ENCODE measurements at regions not wholly inside any gene's neighbourhood (a gene's known extent, or its start where the extent isn't known, plus 50 kb on each side); places are given as distances from the start of the nearest gene placed in this dataset.

GRCh38 chr1:38444311-38444710 lies 397.7 kb upstream of the POU3F1 start:
- peaks cover 12% of the 10 kb centered on the region for H3K4me1 Mint-ChIP-seq (ENCODE audit: unreplicated experiment)

GRCh38 chr1:38440402-38440801 lies 393.8 kb upstream of the POU3F1 start:
- peaks cover 35% of the 10 kb centered on the region for H3K9me3 Mint-ChIP-seq (ENCODE audit: unreplicated experiment)
- TF ChIP-seq CTCF (IDR thresholded peaks at IDR 0.05) = no peak
- no peak overlapping the region for H3K4me3 Mint-ChIP-seq (ENCODE audit: unreplicated experiment)
- H3K36me3 Mint-ChIP-seq (ENCODE audit: unreplicated experiment) = peaks cover 2% of the 10 kb centered on the region
- peaks cover 22% of the 10 kb centered on the region for H3K27me3 Mint-ChIP-seq (ENCODE audit: unreplicated experiment)
- DNase-seq (ENCODE audit: extremely low spot score, unreplicated experiment) = no peak
- H3K27ac Mint-ChIP-seq (ENCODE audit: unreplicated experiment) = no peak overlapping the region
- H3K4me1 Mint-ChIP-seq (ENCODE audit: unreplicated experiment) = peaks cover 10% of the 10 kb centered on the region

More at GRCh38 chr1:38444311-38444710, 397.7 kb upstream of the POU3F1 start:
- Mint-ChIP-seq H3K27me3 (ENCODE audit: unreplicated experiment) (peaks cover 7% of the 10 kb centered on the region), H3K4me3 (ENCODE audit: unreplicated experiment) (no peak overlapping the region), H3K9me3 (ENCODE audit: unreplicated experiment) (peaks cover 30% of the 10 kb centered on the region), H3K36me3 (ENCODE audit: unreplicated experiment) (peaks cover 2% of the 10 kb centered on the region), H3K27ac (ENCODE audit: unreplicated experiment) (no peak overlapping the region)
- peak; percentile 3 for DNase-seq (ENCODE audit: extremely low spot score, unreplicated experiment)
- TF ChIP-seq CTCF (IDR thresholded peaks at IDR 0.05) = no peak

GRCh38 chr1:38436749-38437148 lies 390.2 kb upstream of the POU3F1 start:
- H3K27me3 Mint-ChIP-seq (ENCODE audit: unreplicated experiment) = peaks cover 41% of the 10 kb centered on the region

GRCh38 chr1:38436006-38436405 lies 389.4 kb upstream of the POU3F1 start:
- Mint-ChIP-seq H3K36me3 (ENCODE audit: unreplicated experiment) (peaks cover 2% of the 10 kb centered on the region), H3K9me3 (ENCODE audit: unreplicated experiment) (peaks cover 17% of the 10 kb centered on the region), H3K4me1 (ENCODE audit: unreplicated experiment) (no peaks in the 10 kb centered on the region), H3K27ac (ENCODE audit: unreplicated experiment) (no peak overlapping the region), H3K27me3 (ENCODE audit: unreplicated experiment) (peaks cover 47% of the 10 kb centered on the region), H3K4me3 (ENCODE audit: unreplicated experiment) (no peak overlapping the region)
- DNase-seq (ENCODE audit: extremely low spot score, unreplicated experiment) = no peak
- no peak for TF ChIP-seq CTCF (IDR thresholded peaks at IDR 0.05)

More at GRCh38 chr1:38436749-38437148, 390.2 kb upstream of the POU3F1 start:
- Mint-ChIP-seq H3K27ac (ENCODE audit: unreplicated experiment) (no peak overlapping the region), H3K36me3 (ENCODE audit: unreplicated experiment) (peaks cover 2% of the 10 kb centered on the region), H3K4me1 (ENCODE audit: unreplicated experiment) (no peaks in the 10 kb centered on the region), H3K9me3 (ENCODE audit: unreplicated experiment) (peaks cover 24% of the 10 kb centered on the region), H3K4me3 (ENCODE audit: unreplicated experiment) (no peak overlapping the region)
- TF ChIP-seq CTCF (IDR thresholded peaks at IDR 0.05) = no peak
- no peak for DNase-seq (ENCODE audit: extremely low spot score, unreplicated experiment)

- Mint-ChIP-seq H3K36me3 (ENCODE audit: unreplicated experiment) (no peaks in the 10 kb centered on the region), H3K27me3 (ENCODE audit: unreplicated experiment) (peaks cover 37% of the 10 kb centered on the region), H3K27ac (ENCODE audit: unreplicated experiment) (no peak overlapping the region), H3K4me1 (ENCODE audit: unreplicated experiment) (no peaks in the 10 kb centered on the region), H3K4me3 (ENCODE audit: unreplicated experiment) (no peak overlapping the region), H3K9me3 (ENCODE audit: unreplicated experiment) (peaks cover 2% of the 10 kb centered on the region)
- TF ChIP-seq CTCF (IDR thresholded peaks at IDR 0.05) = no peak
- no peak for DNase-seq (ENCODE audit: extremely low spot score, unreplicated experiment)
These were observed 386.6 kb upstream of the POU3F1 start for GRCh38 chr1:38433084-38433722.

Data from osteocyte (in vitro differentiated cells).